Mesenchymal stem cell (in vitro differentiated cells and primary cell): ENCODE measurements at regions not wholly inside any gene's neighbourhood (a gene's known extent, or its start where the extent isn't known, plus 50 kb on each side); places are given as distances from the start of the nearest gene placed in this dataset.

Experiments
- DNase-seq: peaks from one replicate; pipeline ENCODE4 v3.0.0-alpha.2; 2013
- H2AFZ ChIP-seq: one replicate; pipeline ENCODE4 v1.6.1; 2013; ENCODE audit warnings: low read depth, mild to moderate bottlenecking, control low read depth, inconsistent platforms, low read length, moderate library complexity
- H2AK5ac ChIP-seq: 2 replicates; pipeline ENCODE4 v1.6.1; 2013; ENCODE audit warnings: low read length, moderate library complexity, mild to moderate bottlenecking, inconsistent platforms; ENCODE audit not compliant: severe bottlenecking
- H2BK120ac ChIP-seq: one replicate; pipeline ENCODE4 v1.6.1; 2013; ENCODE audit warnings: low read depth, mild to moderate bottlenecking, inconsistent platforms, low read length, moderate library complexity
- H2BK12ac ChIP-seq, 2 experiments: one replicate each; pipeline ENCODE4 v1.6.1; 2013; ENCODE audit warnings: inconsistent platforms in 2 of 2, low read length in 2 of 2, mild to moderate bottlenecking in 2 of 2, moderate library complexity in 2 of 2, control low read depth in 1 of 2
- H2BK15ac ChIP-seq: one replicate; pipeline ENCODE4 v1.6.1; 2013; ENCODE audit warnings: mild to moderate bottlenecking, low read depth, inconsistent platforms; ENCODE audit not compliant: poor library complexity, severe bottlenecking
- H2BK5ac ChIP-seq: 2 replicates; pipeline ENCODE4 v1.6.1; 2013; ENCODE audit warnings: low read depth, mild to moderate bottlenecking, low read length, control low read depth, inconsistent platforms; ENCODE audit not compliant: poor library complexity, severe bottlenecking
- H3K14ac ChIP-seq, 2 experiments: one replicate each; pipeline ENCODE4 v1.6.1; 2013; ENCODE audit warnings: inconsistent platforms in 2 of 2, low read length in 2 of 2, control low read depth in 1 of 2, mild to moderate bottlenecking in 1 of 2, moderate library complexity in 1 of 2
- H3K18ac ChIP-seq, 2 experiments: one replicate each; pipeline ENCODE4 v1.6.1; 2013; ENCODE audit warnings: inconsistent platforms in 2 of 2, low read length in 2 of 2, control low read depth in 1 of 2, low read depth in 1 of 2, mild to moderate bottlenecking in 1 of 2
- H3K23ac ChIP-seq, 2 experiments: one replicate each; pipeline ENCODE4 v1.6.1; 2013; ENCODE audit warnings: inconsistent platforms in 2 of 2, low read length in 2 of 2, mild to moderate bottlenecking in 2 of 2, moderate library complexity in 2 of 2, control low read depth in 1 of 2
- H3K27ac ChIP-seq: 2 replicates; pipeline ENCODE4 v1.5.1; 2013; ENCODE audit warnings: mild to moderate bottlenecking, moderate library complexity, low read length, control low read depth, inconsistent platforms; ENCODE audit not compliant: poor library complexity, severe bottlenecking
- H3K27me3 ChIP-seq, 2 experiments: 2 replicates each; pipeline versions ENCODE4 v1.6.1 to v1.7.0; 2013; ENCODE audit warnings: low read length in 2 of 2, mild to moderate bottlenecking in 2 of 2, moderate library complexity in 2 of 2, control low read depth in 1 of 2, inconsistent platforms in 1 of 2; ENCODE audit not compliant: control insufficient read depth in 1 of 2, insufficient read depth in 1 of 2
- H3K36me3 ChIP-seq, 2 experiments: 2 replicates each; pipeline versions ENCODE4 v1.6.1 to v1.7.0; 2013; ENCODE audit warnings: low read length in 2 of 2, control low read depth in 1 of 2, inconsistent platforms in 1 of 2, low read depth in 1 of 2, mild to moderate bottlenecking in 1 of 2; ENCODE audit not compliant: insufficient read depth in 2 of 2, control insufficient read depth in 1 of 2
- H3K4ac ChIP-seq, 2 experiments: one replicate each; pipeline ENCODE4 v1.6.1; 2013; ENCODE audit warnings: inconsistent platforms in 2 of 2, low read length in 2 of 2, mild to moderate bottlenecking in 2 of 2, moderate library complexity in 2 of 2, control low read depth in 1 of 2, low read depth in 1 of 2
- H3K4me1 ChIP-seq: 2 replicates; pipeline ENCODE4 v1.6.1; 2013; ENCODE audit warnings: low read depth, low read length, control low read depth; ENCODE audit not compliant: control insufficient read depth, insufficient read depth
- H3K4me2 ChIP-seq: 2 replicates; pipeline ENCODE4 v1.6.1; 2013; ENCODE audit warnings: low read length, mild to moderate bottlenecking, inconsistent platforms; ENCODE audit not compliant: poor library complexity, severe bottlenecking
- H3K4me3 ChIP-seq, 2 experiments: 2 replicates each; pipeline versions ENCODE4 v1.5.1 to v1.7.0; 2013; ENCODE audit warnings: low read length in 2 of 2, mild to moderate bottlenecking in 2 of 2, control low read depth in 1 of 2, low read depth in 1 of 2; ENCODE audit not compliant: insufficient read depth in 1 of 2
- H3K79me1 ChIP-seq: replicated peaks from 2 replicates; pipeline ENCODE4 v1.6.1; 2013; ENCODE audit warnings: mild to moderate bottlenecking, control low read depth, low read length, inconsistent platforms; ENCODE audit not compliant: poor library complexity, severe bottlenecking
- H3K9ac ChIP-seq: 2 replicates; pipeline ENCODE4 v1.7.0; 2013; ENCODE audit warnings: mild to moderate bottlenecking, low read length, moderate library complexity
- H3K9me3 ChIP-seq: 2 replicates; pipeline ENCODE4 v1.7.0; 2013; ENCODE audit warnings: mild to moderate bottlenecking, low read length; ENCODE audit not compliant: control insufficient read depth
- H4K8ac ChIP-seq: one replicate; pipeline ENCODE4 v1.6.1; 2013; ENCODE audit warnings: inconsistent platforms, mild to moderate bottlenecking, low read length, moderate library complexity
- H4K91ac ChIP-seq: one replicate; pipeline ENCODE4 v1.6.1; 2013; ENCODE audit warnings: mild to moderate bottlenecking, low read length, inconsistent platforms
- WGBS: methylation state at CpG from one replicate; pipeline ENCODE4 v1.1.7; 2013; ENCODE audit warnings: mixed read lengths; 5-methylcytosine and 5-hydroxymethylcytosine counted together

DNA sequence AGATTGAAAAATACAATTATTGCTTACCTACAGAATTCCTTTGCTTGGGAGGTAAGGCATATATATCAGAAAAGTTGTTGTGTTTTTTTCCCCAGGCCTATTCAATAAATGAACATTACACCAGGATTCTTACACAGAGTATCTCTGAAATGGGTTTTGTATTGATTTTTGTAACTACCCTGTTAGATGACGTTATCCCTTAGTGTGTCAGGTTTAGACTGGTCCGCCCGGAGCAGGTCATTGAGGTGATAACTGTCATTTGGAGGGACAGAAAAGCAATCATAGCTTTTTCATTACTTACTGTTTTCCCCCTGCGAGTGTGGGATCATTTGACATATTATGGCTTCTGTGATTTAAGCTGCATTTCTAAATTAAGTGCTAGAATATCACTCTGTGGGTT, 715.2 kb upstream of the ADAMTS16 start:
- no peak overlapping the region for H2BK120ac ChIP-seq
- no peak overlapping the region for H3K4me3 ChIP-seq
- H2BK12ac ChIP-seq = no peak overlapping the region
- DNase-seq = no peak
- no peak overlapping the region for H3K9ac ChIP-seq
- H3K23ac ChIP-seq = no peak overlapping the region
- no peak overlapping the region for H4K91ac ChIP-seq
- H2BK5ac ChIP-seq = no peak overlapping the region
- H3K27me3 ChIP-seq = no peaks in the 10 kb centered on the region
- H3K36me3 ChIP-seq = no peaks in the 10 kb centered on the region
- H2AK5ac ChIP-seq = no peak overlapping the region
- no peak overlapping the region for H3K4me2 ChIP-seq
- H3K9me3 ChIP-seq = no peaks in the 10 kb centered on the region
- H4K8ac ChIP-seq = no peak overlapping the region
- no peaks in the 10 kb centered on the region for H3K79me1 ChIP-seq
- H2BK15ac ChIP-seq = no peak overlapping the region
- H3K4me1 ChIP-seq = no peaks in the 10 kb centered on the region
- 75% methylated on average over 3 of the region's 4 CpGs for WGBS
- H2AFZ ChIP-seq = no peak overlapping the region
- H3K14ac ChIP-seq = no peak overlapping the region
- H3K27ac ChIP-seq = no peak overlapping the region
- no peak overlapping the region for H3K18ac ChIP-seq
- H3K4ac ChIP-seq = no peak overlapping the region

DNA sequence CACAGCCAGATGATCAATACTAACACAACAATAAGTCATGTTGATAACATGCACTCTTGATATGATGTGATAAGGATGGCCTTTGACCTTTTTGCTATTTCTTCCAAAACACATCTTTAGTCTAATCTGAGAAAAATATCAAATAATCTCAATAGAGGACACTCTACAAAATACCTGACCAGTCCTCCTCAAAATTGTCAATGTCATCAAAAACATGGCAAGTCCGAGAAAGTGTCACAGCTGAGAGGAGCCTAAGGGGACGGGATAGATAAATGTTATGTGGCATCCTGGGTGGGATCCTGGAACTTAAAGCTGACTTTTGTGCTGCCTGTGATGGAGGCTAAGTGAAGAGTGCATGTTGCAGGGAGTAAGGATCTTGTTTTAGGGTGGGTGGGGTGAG, 699.6 kb upstream of the ADAMTS16 start:
- no peak overlapping the region for H2BK12ac ChIP-seq
- H3K4me2 ChIP-seq = no peak overlapping the region
- peaks cover 13% of the 10 kb centered on the region for H3K9me3 ChIP-seq
- H4K91ac ChIP-seq = no peak overlapping the region
- H3K27ac ChIP-seq = no peak overlapping the region
- no peak overlapping the region for H3K23ac ChIP-seq
- H3K14ac ChIP-seq = no peak overlapping the region
- H2BK120ac ChIP-seq = no peak overlapping the region
- no peaks in the 10 kb centered on the region for H3K36me3 ChIP-seq
- DNase-seq = no peak
- no peak overlapping the region for H2BK5ac ChIP-seq
- no peak overlapping the region for H4K8ac ChIP-seq
- no peak overlapping the region for H3K4me3 ChIP-seq
- no peaks in the 10 kb centered on the region for H3K4me1 ChIP-seq
- no peak overlapping the region for H2AFZ ChIP-seq
- H3K4ac ChIP-seq = no peak overlapping the region
- no peaks in the 10 kb centered on the region for H3K79me1 ChIP-seq
- WGBS = 70% methylated on average over 2 of the region's 2 CpGs
- H2BK15ac ChIP-seq = no peak overlapping the region
- no peak overlapping the region for H3K9ac ChIP-seq
- no peak overlapping the region for H3K18ac ChIP-seq
- no peak overlapping the region for H2AK5ac ChIP-seq
- no peaks in the 10 kb centered on the region for H3K27me3 ChIP-seq

DNA sequence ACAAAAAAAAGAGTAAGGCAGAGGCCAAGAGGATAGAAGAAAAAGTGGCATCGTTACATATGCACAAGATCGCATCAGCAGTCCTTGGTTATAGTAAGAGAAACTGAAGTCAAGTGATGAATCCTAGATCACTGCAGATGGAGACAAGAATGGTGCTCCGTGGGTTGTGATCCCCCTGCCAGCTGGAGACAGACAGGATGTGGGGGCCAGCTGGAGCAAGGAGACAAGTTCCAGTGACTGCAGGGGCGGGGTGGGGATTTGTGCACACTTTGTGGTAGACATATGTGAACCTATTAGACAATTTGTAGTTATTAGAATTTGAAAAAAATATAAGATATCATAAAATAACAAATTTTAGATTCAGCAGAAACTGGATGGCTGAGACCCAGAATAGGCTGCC, 697.9 kb upstream of the ADAMTS16 start:
- no peaks in the 10 kb centered on the region for H3K36me3 ChIP-seq
- no peaks in the 10 kb centered on the region for H3K27me3 ChIP-seq
- no peak overlapping the region for H2BK12ac ChIP-seq
- H3K79me1 ChIP-seq = no peaks in the 10 kb centered on the region
- H4K8ac ChIP-seq = no peak overlapping the region
- H3K14ac ChIP-seq = no peak overlapping the region
- peaks cover 20% of the 10 kb centered on the region for H3K9me3 ChIP-seq
- H2AK5ac ChIP-seq = no peak overlapping the region
- no peak overlapping the region for H3K4me2 ChIP-seq
- no peak overlapping the region for H2BK5ac ChIP-seq
- no peak overlapping the region for H3K23ac ChIP-seq
- no peak overlapping the region for H2BK15ac ChIP-seq
- H3K4me1 ChIP-seq = no peaks in the 10 kb centered on the region
- no peak overlapping the region for H2BK120ac ChIP-seq
- H2AFZ ChIP-seq = no peak overlapping the region
- no peak for DNase-seq
- no peak overlapping the region for H3K18ac ChIP-seq
- no peak overlapping the region for H3K9ac ChIP-seq
- WGBS = 77% methylated on average over 3 of the region's 4 CpGs
- H3K4ac ChIP-seq = no peak overlapping the region
- H3K4me3 ChIP-seq = no peak overlapping the region
- no peak overlapping the region for H3K27ac ChIP-seq
- H4K91ac ChIP-seq = no peak overlapping the region

DNA sequence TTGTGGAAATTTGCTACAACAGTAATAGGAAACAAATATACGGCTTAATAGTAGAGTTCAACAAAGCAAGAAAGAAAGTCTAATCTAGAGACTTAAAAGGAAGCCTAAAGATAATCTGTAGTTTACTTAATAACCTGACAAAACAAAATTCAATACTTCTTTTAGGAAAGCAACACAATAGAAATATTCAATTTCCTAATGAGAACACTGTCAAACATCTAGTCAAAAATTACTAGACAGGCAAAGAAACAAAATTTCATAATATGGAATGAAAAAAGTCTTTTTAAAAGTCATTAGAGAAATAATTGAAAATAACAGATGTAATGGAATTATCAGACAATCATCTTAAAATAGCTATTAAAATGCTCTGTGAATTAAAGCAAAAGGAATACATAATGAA, 692.5 kb upstream of the ADAMTS16 start:
- no CpG with 5 or more reads among the region's 1 CpG for WGBS
- H2BK5ac ChIP-seq = no peak overlapping the region

More for the DNA sequence above, 692.5 kb upstream of the ADAMTS16 start:
- Histone ChIP-seq H2AFZ (no peak overlapping the region), H2BK15ac (no peak overlapping the region), H2BK12ac (no peak overlapping the region), H3K4me3 (no peak overlapping the region), H4K8ac (no peak overlapping the region), H3K27me3 (no peaks in the 10 kb centered on the region), H2AK5ac (no peak overlapping the region), H3K4ac (no peak overlapping the region), H3K4me1 (no peaks in the 10 kb centered on the region), H3K9me3 (peaks cover 36% of the 10 kb centered on the region), H3K14ac (no peak overlapping the region), H3K4me2 (no peak overlapping the region), H4K91ac (no peak overlapping the region), H3K23ac (no peak overlapping the region), H3K9ac (no peak overlapping the region), H3K36me3 (no peaks in the 10 kb centered on the region), H2BK120ac (no peak overlapping the region), H3K27ac (no peak overlapping the region), H3K18ac (no peak overlapping the region), H3K79me1 (no peaks in the 10 kb centered on the region)
- no peak for DNase-seq
